ENCODE measurements at regions not wholly inside any gene's neighbourhood (a gene's known extent, or its start where the extent isn't known, plus 50 kb on each side); places are given as distances from the start of the nearest gene placed in this dataset.
"Not testable (repeated sequence)": the region's sequence is repeated elsewhere in the genome, so short reads cannot be mapped to it uniquely, and the experiment has no call there.

DNA sequence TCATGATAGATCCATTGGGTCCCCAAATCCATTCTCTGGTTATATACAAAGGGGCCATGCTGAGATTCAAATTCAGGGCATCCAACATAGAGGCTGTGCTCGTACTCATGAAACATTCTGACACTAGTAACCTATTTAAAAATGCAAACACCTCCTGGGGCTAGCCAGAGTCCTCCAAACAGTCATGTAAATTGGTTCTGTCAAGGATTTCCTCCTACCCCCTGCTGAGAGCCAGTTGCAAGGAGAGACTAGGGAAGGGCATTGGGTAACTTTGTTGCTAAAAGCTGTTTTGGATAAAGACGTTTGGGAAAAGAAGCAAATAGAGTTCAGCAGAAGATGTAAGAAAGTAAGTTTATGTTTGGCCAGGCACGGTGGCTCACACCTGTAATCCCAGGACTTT lies 81.6 kb upstream of the FRG2C start:
- ATAC-seq = not testable (repeated sequence)

DNA sequence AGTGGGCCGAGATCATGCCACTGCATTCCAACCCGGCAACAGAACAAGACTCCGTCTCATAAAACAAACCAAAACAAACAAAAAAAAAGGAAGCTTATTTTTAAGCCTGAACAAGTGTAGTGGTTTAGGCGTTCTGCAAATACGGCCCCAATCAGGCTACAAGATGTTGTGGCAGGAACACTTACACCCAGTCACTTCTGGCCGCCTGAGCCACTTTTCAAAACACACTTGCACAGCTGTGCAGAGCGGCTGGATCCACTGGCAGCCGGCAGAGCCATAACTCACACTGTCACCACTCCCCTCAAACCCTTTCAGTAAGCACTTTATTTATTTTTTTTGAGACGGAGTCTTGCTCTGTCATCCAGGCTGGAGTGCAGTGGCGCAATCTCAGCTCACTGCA lies 81.0 kb upstream of the FRG2C start:
- not testable (repeated sequence) for ATAC-seq

DNA sequence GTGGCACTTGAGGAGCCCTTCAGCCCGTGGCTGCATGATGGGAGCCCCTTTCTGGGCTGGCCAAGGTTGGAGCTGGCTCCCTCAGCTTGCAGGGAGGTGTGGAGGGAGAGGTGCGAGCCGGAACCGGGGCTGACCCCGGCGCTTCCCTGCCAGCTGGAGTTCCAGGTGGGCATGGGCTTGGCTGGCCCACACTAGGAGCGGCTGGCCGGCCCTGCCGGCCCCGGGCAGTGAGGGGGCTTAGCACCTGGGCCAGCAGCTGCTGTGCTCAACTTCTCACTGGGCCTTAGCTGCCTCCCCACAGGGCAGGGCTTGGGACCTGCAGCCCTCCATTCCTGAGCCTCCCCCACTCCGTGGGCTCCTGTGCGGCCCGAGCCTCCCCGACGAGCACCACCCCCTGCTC lies 76.4 kb upstream of the FRG2C start:
- ATAC-seq = not testable (repeated sequence)

DNA sequence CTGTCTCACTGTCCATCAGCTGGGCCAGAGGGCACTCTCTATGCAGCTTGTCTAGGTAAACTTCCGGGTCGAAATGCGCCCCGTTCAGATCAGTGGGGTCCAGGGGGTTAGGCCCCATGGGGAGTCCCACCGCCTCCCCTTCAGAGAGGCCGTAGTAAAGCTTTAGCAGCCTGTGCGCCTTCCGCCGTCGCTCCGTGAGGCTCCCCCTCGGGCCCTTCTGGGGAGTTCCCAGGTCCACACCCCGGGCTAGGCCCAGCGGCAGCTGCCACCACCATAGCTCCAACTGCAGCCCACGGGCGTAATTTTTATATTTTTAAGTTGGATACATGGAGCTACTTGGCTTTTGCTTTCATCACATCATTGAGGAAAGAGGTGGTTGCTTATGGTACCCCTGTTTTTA lies 73.7 kb upstream of the FRG2C start:
- ATAC-seq = not testable (repeated sequence)

DNA sequence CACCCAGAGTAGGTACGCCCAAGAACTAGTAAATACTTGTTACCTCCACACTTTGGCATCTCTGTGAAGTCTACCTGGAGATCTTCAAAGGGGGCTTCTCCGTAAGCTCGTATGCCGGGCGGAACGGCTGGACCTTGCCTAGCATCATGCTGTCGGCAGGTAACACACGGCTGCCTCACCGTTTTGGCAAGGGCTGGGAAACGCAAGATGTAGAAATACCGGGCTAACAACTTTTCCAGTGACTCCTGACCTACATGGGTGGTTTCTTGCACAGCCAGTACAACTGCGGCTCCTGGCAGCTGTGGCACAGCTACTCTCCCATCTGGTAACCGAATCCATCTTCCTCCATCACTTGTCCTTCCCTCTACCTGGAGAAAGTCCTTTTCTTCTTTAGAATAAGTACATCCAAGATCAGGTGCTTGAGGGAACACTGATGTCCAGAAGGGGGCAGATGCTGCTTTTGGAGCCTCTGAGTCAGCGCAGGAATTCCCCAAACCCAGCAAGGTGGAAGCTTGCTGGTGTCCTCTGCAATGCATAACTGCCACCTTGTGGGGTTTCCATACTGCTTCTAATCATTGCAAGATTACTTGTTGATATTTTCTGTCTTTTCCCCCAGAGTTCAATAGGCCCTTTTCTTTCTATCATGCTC lies 59.7 kb upstream of the FRG2C start:
- not testable (repeated sequence) for ATAC-seq

DNA sequence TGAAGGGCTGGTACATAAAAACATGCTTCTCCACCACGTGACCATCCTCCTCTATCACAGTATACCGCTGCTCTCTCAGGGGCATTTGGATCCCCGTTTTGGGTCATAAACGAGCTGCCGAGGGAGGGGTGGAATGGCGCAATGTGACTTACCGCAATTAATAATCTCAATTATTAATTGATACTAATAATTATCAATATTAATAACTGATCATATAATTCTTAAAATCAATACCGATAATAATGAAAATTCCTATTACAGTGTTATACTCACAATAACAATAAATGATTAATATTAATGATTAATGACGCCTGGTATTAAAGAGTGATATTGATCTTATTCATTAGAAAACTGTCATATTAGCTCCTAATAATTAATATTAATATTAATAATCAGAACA lies 56.1 kb upstream of the FRG2C start:
- not testable (repeated sequence) for ATAC-seq

DNA sequence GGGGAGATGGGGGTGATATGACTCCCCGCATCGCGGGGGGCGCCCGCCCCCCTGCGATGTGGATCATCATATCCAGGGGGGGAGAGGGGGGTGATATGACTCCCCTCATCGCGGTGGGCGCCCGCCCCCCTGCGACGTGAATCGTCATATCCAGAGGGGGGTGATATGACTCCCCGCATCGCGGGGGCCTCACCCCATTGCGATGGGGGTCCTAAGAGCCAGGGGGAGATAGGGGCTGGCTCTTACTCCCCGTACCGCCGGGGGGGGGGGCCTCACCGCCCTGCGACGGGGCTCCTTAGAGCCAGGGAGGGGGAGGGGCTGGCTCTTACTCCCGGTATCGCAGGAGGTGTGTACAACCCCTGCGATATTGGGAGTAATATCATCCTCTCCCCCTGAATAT lies 54.5 kb upstream of the FRG2C start:
- not testable (repeated sequence) for ATAC-seq

DNA sequence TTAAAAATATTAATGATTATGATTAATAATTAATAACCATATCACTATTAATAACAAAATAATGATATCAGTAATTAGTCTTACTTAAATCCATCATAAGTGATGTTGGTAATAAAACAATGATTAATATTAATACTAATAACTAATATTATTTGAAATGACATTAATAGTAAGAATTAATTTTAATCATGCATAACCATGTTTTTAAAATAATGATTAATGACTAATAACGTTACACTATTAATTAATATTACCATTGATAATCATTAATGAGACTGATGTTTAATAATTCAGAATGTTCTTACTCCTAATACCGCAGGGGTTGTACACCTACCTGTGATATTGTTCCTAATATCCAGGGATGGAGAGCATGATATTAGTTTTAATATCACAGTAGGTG lies 53.4 kb upstream of the FRG2C start:
- no peak for ATAC-seq

DNA sequence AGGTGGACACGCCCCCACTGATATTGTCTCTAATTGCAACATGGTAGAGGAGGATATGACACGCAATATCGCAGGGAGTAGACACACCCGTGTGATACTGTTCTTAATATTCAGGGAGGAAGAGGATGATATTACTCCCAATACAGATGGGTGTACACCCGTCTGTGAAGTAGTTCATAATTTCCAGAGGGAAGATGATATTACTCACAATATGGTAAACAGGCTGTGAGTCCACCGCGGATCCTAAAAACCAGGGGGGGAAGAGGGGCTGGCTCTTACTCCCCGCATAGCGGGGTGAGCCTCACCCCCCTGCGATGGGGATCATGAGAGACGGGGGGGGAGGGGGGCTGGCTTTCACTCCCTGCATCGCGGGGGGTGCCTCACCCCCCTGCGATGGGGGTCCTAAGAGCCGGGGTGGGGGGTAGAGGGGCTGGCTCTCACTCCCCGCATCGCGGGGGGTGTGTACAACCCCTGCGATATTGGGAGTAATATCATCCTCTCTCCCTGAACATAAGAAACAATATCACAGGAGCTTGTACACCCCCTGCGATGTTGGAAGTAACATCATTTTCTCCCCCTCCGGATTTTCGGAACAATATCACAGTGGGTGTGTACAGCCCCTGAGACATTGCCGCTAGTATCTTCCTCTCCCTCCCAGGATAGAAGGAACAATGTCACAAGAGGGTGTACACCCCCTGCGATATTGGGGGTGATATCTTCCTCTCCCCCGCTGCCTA lies 52.2 kb upstream of the FRG2C start:
- ATAC-seq = not testable (repeated sequence)

More for the DNA sequence above, 53.4 kb upstream of the FRG2C start:
- TF ChIP-seq, protein P1, sequence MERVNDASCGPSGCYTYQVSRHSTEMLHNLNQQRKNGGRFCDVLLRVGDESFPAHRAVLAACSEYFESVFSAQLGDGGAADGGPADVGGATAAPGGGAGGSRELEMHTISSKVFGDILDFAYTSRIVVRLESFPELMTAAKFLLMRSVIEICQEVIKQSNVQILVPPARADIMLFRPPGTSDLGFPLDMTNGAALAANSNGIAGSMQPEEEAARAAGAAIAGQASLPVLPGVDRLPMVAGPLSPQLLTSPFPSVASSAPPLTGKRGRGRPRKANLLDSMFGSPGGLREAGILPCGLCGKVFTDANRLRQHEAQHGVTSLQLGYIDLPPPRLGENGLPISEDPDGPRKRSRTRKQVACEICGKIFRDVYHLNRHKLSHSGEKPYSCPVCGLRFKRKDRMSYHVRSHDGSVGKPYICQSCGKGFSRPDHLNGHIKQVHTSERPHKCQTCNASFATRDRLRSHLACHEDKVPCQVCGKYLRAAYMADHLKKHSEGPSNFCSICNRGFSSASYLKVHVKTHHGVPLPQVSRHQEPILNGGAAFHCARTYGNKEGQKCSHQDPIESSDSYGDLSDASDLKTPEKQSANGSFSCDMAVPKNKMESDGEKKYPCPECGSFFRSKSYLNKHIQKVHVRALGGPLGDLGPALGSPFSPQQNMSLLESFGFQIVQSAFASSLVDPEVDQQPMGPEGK (CRISPR knock-in tag; IDR thresholded peaks at IDR 0.05; ENCODE audit: borderline replicate concordance) = no peak
- TF ChIP-seq PPARA (CRISPR knock-in tag; IDR thresholded peaks at IDR 0.05; ENCODE audit: borderline replicate concordance) (no peak), ZNF70 (CRISPR knock-in tag; IDR thresholded peaks at IDR 0.05) (no peak), CSDC2 (CRISPR knock-in tag; IDR thresholded peaks at IDR 0.05) (no peak)

Data from SK-N-SH treated with all-trans-retinoic acid at 6 μM for 48 hours (cell line).